Mammary epithelial cell (primary cell): ENCODE measurements at regions not wholly inside any gene's neighbourhood (a gene's known extent, or its start where the extent isn't known, plus 50 kb on each side); places are given as distances from the start of the nearest gene placed in this dataset.

Experiments
- CTCF ChIP-seq, 2 donors: IDR thresholded peaks in 1 of 2; conservative IDR thresholded peaks in 1 of 2; 2 replicates each; pipeline ENCODE4 v1.5.1; 2011 to 2012; ENCODE audit warnings: inconsistent platforms in 2 of 2, low read length in 2 of 2, mild to moderate bottlenecking in 2 of 2, control low read depth in 1 of 2, low read depth in 1 of 2; ENCODE audit not compliant: insufficient read depth in 1 of 2; ENCODE audit errors: extremely low read depth in 1 of 2
- EZH2 ChIP-seq: IDR thresholded peaks from 2 replicates; pipeline ENCODE4 v1.6.1; 2012; ENCODE audit warnings: low read length, inconsistent platforms, borderline replicate concordance

- TF ChIP-seq CTCF (conservative IDR thresholded peaks at IDR 0.05 in 1 of 2, IDR thresholded peaks at IDR 0.05 in 1 of 2; ENCODE audit: extremely low read depth in 1 of 2, insufficient read depth in 1 of 2, low read depth in 1 of 2, low read length in 2 of 2) (no peak), EZH2 (no peak)
Observed at GRCh38 chr16:85398050-85398451, 215.1 kb upstream of the GSE1 start.
